ENCODE measurements at regions not wholly inside any gene's neighbourhood (a gene's known extent, or its start where the extent isn't known, plus 50 kb on each side); places are given as distances from the start of the nearest gene placed in this dataset.

DNA sequence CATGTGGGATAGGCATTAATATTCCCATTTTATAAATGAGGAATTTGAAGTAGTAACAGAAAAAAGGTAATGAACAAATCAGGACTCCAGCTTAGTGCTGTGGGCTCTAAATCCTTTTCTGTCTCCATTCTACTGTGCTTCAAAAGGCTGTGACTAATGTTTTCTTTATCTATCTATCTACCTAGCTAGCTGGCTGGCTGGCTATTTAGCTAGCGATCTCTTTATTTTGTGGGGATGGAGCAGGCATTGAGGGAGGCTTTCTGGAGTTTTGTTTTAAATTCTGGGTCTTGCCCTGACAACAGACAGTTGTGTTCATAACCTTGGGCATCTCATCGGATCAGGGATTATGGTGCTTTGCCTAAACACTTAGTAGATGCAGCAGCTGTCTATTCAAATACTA is 139.2 kb downstream of the SOX4 start:
- Histone ChIP-seq H3K4me2 (ENCODE audit: low read length) (no peak overlapping the region), H3K36me3 (ENCODE audit: control insufficient read depth, insufficient read depth, low read length) (no peaks in the 10 kb centered on the region), H4K5ac (ENCODE audit: low read length) (no peak overlapping the region), H2BK5ac (ENCODE audit: low read length) (no peak overlapping the region), H4K8ac (ENCODE audit: low read depth, low read length) (no peak overlapping the region), H3K56ac (ENCODE audit: low read length) (no peak overlapping the region), H2BK15ac (replicated peaks; ENCODE audit: low read depth) (no peak overlapping the region), H3K9ac (ENCODE audit: low read length) (no peak overlapping the region), H2AK5ac (ENCODE audit: low read length) (no peak overlapping the region), H3K27me3 (ENCODE audit: insufficient read depth, low read length, poor library complexity) (no peaks in the 10 kb centered on the region), H3K79me2 (ENCODE audit: control insufficient read depth, insufficient read depth, low read length) (peaks cover 62% of the 10 kb centered on the region), H3K27ac (ENCODE audit: low read depth, low read length) (no peak overlapping the region), H3K4ac (ENCODE audit: low read depth, low read length) (no peak overlapping the region), H2BK120ac (ENCODE audit: low read depth, low read length) (no peak overlapping the region), H3K23ac (ENCODE audit: low read length) (no peak overlapping the region), H3K4me3 (ENCODE audit: low read length) (no peak overlapping the region), H3K18ac (ENCODE audit: low read length) (peak overlapping the region; percentile 56), H3K79me1 (ENCODE audit: low read length) (peaks cover 7% of the 10 kb centered on the region), H3K4me1 (ENCODE audit: control insufficient read depth, low read depth, low read length) (peaks cover 4% of the 10 kb centered on the region)
- DNase-seq: no peak
- WGBS (ENCODE audit: extremely low coverage, insufficient coverage, low lambda C conversion rate): no CpG with 5 or more reads among the region's 2 CpGs

DNA sequence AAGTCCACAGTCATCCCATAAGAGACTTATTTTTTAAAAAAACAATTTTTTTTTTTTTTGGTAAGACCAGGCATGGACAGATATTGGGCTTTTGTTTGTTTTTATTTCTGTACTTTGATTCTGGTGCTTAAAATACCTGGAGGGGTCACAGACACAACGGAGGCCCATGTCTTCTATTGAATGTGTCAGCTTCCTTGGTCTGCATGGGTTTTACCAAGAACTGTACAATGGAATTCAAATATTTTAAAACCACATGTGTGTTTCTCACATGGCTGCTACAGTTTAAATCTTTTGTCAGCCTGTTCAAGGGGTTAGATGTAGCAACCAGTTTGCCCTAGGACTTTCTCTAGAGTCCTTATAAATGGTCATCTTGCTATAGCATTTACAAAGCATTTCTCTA is 139.8 kb downstream of the SOX4 start:
- Histone ChIP-seq H3K27me3 (ENCODE audit: insufficient read depth, low read length, poor library complexity) (no peaks in the 10 kb centered on the region), H3K27ac (ENCODE audit: low read depth, low read length) (no peak overlapping the region), H3K79me1 (ENCODE audit: low read length) (peaks cover 7% of the 10 kb centered on the region), H2AK5ac (ENCODE audit: low read length) (no peak overlapping the region), H3K23ac (ENCODE audit: low read length) (no peak overlapping the region), H2BK5ac (ENCODE audit: low read length) (no peak overlapping the region), H3K4me1 (ENCODE audit: control insufficient read depth, low read depth, low read length) (peaks cover 7% of the 10 kb centered on the region), H3K18ac (ENCODE audit: low read length) (peak overlapping the region; percentile 75), H2BK120ac (ENCODE audit: low read depth, low read length) (no peak overlapping the region), H3K4ac (ENCODE audit: low read depth, low read length) (no peak overlapping the region), H4K5ac (ENCODE audit: low read length) (no peak overlapping the region), H3K56ac (ENCODE audit: low read length) (no peak overlapping the region), H3K79me2 (ENCODE audit: control insufficient read depth, insufficient read depth, low read length) (peaks cover 62% of the 10 kb centered on the region), H2BK15ac (replicated peaks; ENCODE audit: low read depth) (no peak overlapping the region), H3K4me2 (ENCODE audit: low read length) (no peak overlapping the region), H3K36me3 (ENCODE audit: control insufficient read depth, insufficient read depth, low read length) (no peaks in the 10 kb centered on the region), H3K9ac (ENCODE audit: low read length) (no peak overlapping the region), H4K8ac (ENCODE audit: low read depth, low read length) (no peak overlapping the region), H3K4me3 (ENCODE audit: low read length) (no peak overlapping the region)
- WGBS (ENCODE audit: extremely low coverage, insufficient coverage, low lambda C conversion rate): no CpG with 5 or more reads among the region's 1 CpG
- no peak for DNase-seq

DNA sequence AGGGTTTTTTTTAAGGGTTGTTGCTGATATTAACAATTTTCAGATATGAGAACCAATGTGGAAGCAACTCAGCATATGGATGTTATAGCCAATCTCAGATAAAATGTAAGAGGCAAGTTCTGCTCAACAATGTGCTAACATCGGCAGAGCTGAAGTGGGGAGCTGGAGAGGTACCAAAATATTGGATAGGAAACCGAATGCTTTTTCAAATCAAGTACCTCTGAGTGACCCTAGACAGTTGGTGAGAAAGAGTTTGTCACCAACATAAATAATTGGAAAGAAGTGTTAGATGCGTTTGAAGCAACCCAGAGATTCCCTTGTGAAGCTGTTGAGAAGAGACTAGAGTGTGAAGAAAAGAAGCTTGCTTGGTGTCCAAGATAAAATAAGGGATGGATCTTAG is 140.7 kb downstream of the SOX4 start:
- Histone ChIP-seq H3K56ac (ENCODE audit: low read length) (no peak overlapping the region), H3K18ac (ENCODE audit: low read length) (no peak overlapping the region), H3K4ac (ENCODE audit: low read depth, low read length) (no peak overlapping the region), H3K4me3 (ENCODE audit: low read length) (no peak overlapping the region), H4K8ac (ENCODE audit: low read depth, low read length) (no peak overlapping the region), H2BK120ac (ENCODE audit: low read depth, low read length) (no peak overlapping the region), H2AK5ac (ENCODE audit: low read length) (no peak overlapping the region), H3K27ac (ENCODE audit: low read depth, low read length) (no peak overlapping the region), H2BK5ac (ENCODE audit: low read length) (no peak overlapping the region), H2BK15ac (replicated peaks; ENCODE audit: low read depth) (no peak overlapping the region), H3K4me2 (ENCODE audit: low read length) (no peak overlapping the region), H3K4me1 (ENCODE audit: control insufficient read depth, low read depth, low read length) (peaks cover 12% of the 10 kb centered on the region), H3K27me3 (ENCODE audit: insufficient read depth, low read length, poor library complexity) (no peaks in the 10 kb centered on the region), H3K9ac (ENCODE audit: low read length) (no peak overlapping the region), H3K36me3 (ENCODE audit: control insufficient read depth, insufficient read depth, low read length) (no peaks in the 10 kb centered on the region), H3K79me2 (ENCODE audit: control insufficient read depth, insufficient read depth, low read length) (peaks cover 67% of the 10 kb centered on the region), H3K79me1 (ENCODE audit: low read length) (peaks cover 9% of the 10 kb centered on the region), H3K23ac (ENCODE audit: low read length) (no peak overlapping the region), H4K5ac (ENCODE audit: low read length) (no peak overlapping the region)
- no peak for DNase-seq
- WGBS (ENCODE audit: extremely low coverage, insufficient coverage, low lambda C conversion rate): no CpG with 5 or more reads among the region's 3 CpGs

DNA sequence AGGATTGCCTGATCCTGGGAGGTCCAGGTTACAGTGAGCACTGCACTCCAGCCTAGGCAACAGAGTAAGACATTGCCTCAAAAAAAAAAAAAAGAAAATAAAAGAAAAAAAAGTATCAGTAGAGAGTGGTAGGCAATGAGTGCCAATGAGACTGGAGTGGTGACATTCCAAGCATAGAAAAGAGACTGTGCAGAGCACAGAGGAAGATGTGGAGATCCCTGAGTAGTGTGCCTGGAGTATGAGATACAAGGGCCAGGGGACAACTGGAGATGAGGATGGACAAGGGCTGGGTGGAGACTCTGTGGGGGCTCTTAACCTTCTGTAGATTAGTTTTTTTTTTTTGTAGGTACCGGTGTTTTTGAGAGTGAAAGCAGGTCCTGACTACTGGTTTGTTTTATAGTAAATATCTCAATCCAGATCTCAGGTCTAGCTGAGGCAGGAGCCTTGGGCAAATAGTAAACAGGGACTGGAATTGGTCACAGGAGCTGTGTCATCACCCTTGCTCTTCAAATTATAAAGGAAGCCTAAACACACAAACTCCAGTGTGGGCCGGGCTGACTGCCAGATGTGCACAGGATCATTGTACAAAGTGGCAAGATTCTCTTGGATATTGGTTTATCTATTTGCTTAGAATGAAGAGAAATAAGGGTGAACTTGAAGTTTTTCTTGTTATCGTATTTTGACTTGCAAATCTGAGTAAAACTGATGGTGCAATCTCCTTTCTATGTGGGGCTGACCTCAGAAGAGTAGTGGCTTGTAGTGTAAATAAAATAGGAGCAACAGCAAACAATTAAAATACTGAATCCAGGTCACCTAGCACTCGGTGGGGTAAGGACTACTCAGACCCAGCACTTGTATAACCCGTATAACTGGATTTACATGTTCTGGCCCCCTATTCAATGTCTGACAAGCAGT is 144.9 kb downstream of the SOX4 start:
- H3K4me3 ChIP-seq (ENCODE audit: low read length): no peak overlapping the region
- no peaks in the 10 kb centered on the region for H3K27me3 ChIP-seq (ENCODE audit: insufficient read depth, low read length, poor library complexity)
- peaks cover 29% of the 10 kb centered on the region for H3K4me1 ChIP-seq (ENCODE audit: control insufficient read depth, low read depth, low read length)
- peak overlapping the region; percentile 94 for H3K18ac ChIP-seq (ENCODE audit: low read length)
- H3K27ac ChIP-seq (ENCODE audit: low read depth, low read length): no peak overlapping the region
- no peak overlapping the region for H3K4me2 ChIP-seq (ENCODE audit: low read length)
- H3K56ac ChIP-seq (ENCODE audit: low read length): peak overlapping the region; percentile 30
- H3K9ac ChIP-seq (ENCODE audit: low read length): no peak overlapping the region
- peak overlapping the region; percentile 85 for H2BK120ac ChIP-seq (ENCODE audit: low read depth, low read length)
- H3K23ac ChIP-seq (ENCODE audit: low read length): no peak overlapping the region
- H4K5ac ChIP-seq (ENCODE audit: low read length): no peak overlapping the region
- H3K4ac ChIP-seq (ENCODE audit: low read depth, low read length): no peak overlapping the region
- no peak for DNase-seq
- H2BK15ac ChIP-seq (replicated peaks; ENCODE audit: low read depth): no peak overlapping the region
- H4K8ac ChIP-seq (ENCODE audit: low read depth, low read length): no peak overlapping the region
- H3K36me3 ChIP-seq (ENCODE audit: control insufficient read depth, insufficient read depth, low read length): no peaks in the 10 kb centered on the region
- no peak overlapping the region for H2AK5ac ChIP-seq (ENCODE audit: low read length)
- WGBS (ENCODE audit: extremely low coverage, insufficient coverage, low lambda C conversion rate): no CpG with 5 or more reads among the region's 5 CpGs
- H2BK5ac ChIP-seq (ENCODE audit: low read length): no peak overlapping the region
- peaks cover 14% of the 10 kb centered on the region for H3K79me1 ChIP-seq (ENCODE audit: low read length)
- H3K79me2 ChIP-seq (ENCODE audit: control insufficient read depth, insufficient read depth, low read length): peaks cover 56% of the 10 kb centered on the region

DNA sequence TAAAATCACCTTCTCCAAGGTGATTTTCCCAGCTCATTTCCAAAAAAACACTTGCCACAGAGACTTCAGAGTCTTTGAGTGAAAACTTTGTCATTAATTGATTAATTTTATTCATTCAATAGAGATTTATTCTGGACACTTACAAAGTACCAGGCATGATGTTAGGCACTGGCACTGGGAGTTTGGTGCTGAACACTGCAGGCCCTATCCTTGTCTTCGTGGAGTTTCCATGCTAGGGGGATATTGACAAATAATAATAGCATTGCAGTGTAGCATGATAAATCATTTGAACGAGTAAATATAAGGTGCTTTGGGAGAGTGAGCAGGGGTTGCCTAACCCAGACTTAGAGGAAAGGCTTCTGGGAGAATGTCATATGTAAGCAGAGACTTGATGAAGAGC is 145.7 kb downstream of the SOX4 start:
- Histone ChIP-seq H2AK5ac (ENCODE audit: low read length) (peak overlapping the region; percentile 91), H3K79me1 (ENCODE audit: low read length) (peaks cover 12% of the 10 kb centered on the region), H3K23ac (ENCODE audit: low read length) (no peak overlapping the region), H3K4me1 (ENCODE audit: control insufficient read depth, low read depth, low read length) (peaks cover 29% of the 10 kb centered on the region), H3K4me2 (ENCODE audit: low read length) (no peak overlapping the region), H3K56ac (ENCODE audit: low read length) (peak overlapping the region; percentile 18), H4K5ac (ENCODE audit: low read length) (no peak overlapping the region), H2BK120ac (ENCODE audit: low read depth, low read length) (no peak overlapping the region), H3K79me2 (ENCODE audit: control insufficient read depth, insufficient read depth, low read length) (peaks cover 53% of the 10 kb centered on the region), H3K4me3 (ENCODE audit: low read length) (no peak overlapping the region), H2BK15ac (replicated peaks; ENCODE audit: low read depth) (no peak overlapping the region), H3K36me3 (ENCODE audit: control insufficient read depth, insufficient read depth, low read length) (no peaks in the 10 kb centered on the region), H3K4ac (ENCODE audit: low read depth, low read length) (no peak overlapping the region), H3K9ac (ENCODE audit: low read length) (no peak overlapping the region), H3K27ac (ENCODE audit: low read depth, low read length) (no peak overlapping the region), H3K18ac (ENCODE audit: low read length) (no peak overlapping the region), H4K8ac (ENCODE audit: low read depth, low read length) (no peak overlapping the region), H3K27me3 (ENCODE audit: insufficient read depth, low read length, poor library complexity) (no peaks in the 10 kb centered on the region), H2BK5ac (ENCODE audit: low read length) (no peak overlapping the region)
- no CpG with 5 or more reads among the region's 2 CpGs for WGBS (ENCODE audit: extremely low coverage, insufficient coverage, low lambda C conversion rate)
- DNase-seq: no peak

All from mesendoderm (in vitro differentiated cells).